GM18519 (cell line): ENCODE measurements at regions not wholly inside any gene's neighbourhood (a gene's known extent, or its start where the extent isn't known, plus 50 kb on each side); places are given as distances from the start of the nearest gene placed in this dataset.

Experiments used
- ATAC-seq: cut with Tn5 transposase; IDR thresholded peaks from one replicate; pipeline ENCODE4 v1.9.1; 2021; ENCODE audit warnings: mild to moderate bottlenecking, moderate library complexity; ENCODE audit not compliant: unreplicated experiment, low FRiP score

- ATAC-seq = no peak
Observed at GRCh38 chr10:78404296-78404695, 370.6 kb downstream of the RPS24 start.

DNA sequence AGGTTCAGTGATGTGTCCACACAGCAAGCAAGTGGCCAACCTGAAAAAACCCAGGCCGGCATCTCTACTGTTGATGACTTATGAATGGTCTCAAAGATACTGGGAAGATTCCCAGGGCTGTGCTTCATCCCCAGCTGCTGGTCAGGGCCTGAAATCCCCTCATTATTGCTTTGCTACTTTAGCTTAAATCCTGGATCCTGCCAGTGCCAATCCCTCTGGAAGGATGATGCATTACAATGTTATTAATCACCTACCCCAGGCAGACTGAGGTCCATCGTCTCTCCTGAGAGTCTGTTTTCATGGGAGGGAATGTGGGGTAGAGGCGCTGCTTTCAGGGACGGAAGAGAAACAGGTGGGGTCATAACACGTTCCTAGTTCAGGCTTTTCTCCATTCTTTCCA is 371.6 kb downstream of the RPS24 start:
- no peak for ATAC-seq

DNA sequence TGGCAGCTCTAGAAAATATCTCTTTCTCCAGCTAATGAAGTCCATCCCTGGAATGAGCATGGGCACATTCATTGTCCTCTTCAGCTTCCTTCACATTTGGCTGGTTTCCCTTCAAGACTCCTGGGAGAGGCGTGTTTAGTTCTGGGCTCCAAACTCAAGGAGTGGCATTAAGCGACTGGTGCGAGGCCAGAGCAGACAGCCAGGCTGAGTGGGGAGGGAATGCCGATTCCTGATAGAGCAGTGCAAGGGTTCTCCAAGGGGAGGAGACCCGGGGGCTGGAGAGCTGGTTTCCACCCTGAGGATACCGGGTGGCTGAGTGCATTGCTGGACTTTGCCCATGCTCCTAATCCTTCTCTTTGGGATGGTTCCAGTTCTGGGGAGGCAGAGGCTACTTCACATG is 372.1 kb downstream of the RPS24 start:
- no peak for ATAC-seq

DNA sequence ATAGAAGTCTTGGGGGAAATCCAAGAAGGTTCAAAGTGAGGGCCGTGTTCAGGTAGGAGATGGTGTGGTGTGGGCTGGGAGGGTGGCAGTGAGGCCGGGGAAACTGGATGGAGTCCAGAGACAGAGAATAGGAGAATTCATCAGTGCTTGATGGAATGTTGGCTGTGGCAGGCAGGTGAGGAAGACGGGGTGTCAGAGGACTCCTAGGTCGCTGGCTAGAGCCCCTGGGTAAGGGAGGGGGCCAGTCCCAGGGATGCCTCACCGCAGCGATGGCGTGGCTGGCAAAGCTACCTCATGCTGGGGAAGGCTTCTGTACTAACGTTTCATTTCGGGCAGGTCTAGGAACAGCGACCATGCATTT is 373.0 kb downstream of the RPS24 start:
- no peak for ATAC-seq

GRCh38 chr10:78407009-78407711 is 373.5 kb downstream of the RPS24 start:
- ATAC-seq = no peak

GRCh38 chr10:78407966-78408365 is 374.3 kb downstream of the RPS24 start:
- ATAC-seq = no peak

DNA sequence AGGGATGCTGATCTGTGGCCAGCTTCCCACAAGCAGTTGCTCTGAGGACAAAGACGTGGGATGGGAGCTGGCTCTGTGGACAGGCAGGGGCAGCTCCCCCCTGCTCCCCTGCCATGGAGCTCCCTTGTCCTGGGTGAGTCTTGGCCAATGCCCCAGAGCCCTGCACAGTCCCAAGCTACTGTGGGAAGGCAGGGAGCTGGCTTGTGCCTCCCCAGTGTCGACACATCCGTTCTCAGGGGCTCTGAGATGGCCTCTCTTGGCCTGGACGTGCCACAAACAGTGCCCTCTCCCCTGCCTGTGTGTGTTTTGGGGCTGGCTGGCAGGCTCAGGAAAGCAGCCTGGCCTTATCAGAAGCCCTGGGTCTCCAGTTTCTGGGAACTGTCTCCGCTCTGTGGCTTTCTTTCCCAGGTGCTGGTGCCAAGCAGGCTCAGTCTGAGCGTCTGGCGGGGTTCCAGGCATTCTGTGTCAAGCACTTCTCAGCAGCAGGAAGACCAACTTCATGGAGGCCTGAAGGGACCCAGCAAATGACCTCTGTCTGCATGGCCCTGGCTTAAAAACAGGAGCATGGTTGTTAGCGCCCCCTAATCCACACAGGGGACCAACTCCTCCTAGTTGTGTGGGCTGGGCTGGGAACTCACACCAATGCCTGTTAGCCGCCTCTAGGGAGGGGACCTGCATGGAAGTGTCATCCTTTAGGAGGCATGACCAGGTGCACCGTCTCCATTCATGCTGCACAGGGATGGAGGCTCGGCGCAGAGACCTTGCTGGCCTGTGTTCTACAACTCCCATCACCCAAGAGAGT is 375.2 kb downstream of the RPS24 start:
- no peak for ATAC-seq

- no peak for ATAC-seq
Observed at GRCh38 chr10:78410046-78410965, 376.6 kb downstream of the RPS24 start.

- ATAC-seq = no peak
Observed at GRCh38 chr10:78411716-78412115, 378.1 kb downstream of the RPS24 start.

GRCh38 chr10:78412605-78413004 is 378.9 kb downstream of the RPS24 start:
- ATAC-seq = no peak

DNA sequence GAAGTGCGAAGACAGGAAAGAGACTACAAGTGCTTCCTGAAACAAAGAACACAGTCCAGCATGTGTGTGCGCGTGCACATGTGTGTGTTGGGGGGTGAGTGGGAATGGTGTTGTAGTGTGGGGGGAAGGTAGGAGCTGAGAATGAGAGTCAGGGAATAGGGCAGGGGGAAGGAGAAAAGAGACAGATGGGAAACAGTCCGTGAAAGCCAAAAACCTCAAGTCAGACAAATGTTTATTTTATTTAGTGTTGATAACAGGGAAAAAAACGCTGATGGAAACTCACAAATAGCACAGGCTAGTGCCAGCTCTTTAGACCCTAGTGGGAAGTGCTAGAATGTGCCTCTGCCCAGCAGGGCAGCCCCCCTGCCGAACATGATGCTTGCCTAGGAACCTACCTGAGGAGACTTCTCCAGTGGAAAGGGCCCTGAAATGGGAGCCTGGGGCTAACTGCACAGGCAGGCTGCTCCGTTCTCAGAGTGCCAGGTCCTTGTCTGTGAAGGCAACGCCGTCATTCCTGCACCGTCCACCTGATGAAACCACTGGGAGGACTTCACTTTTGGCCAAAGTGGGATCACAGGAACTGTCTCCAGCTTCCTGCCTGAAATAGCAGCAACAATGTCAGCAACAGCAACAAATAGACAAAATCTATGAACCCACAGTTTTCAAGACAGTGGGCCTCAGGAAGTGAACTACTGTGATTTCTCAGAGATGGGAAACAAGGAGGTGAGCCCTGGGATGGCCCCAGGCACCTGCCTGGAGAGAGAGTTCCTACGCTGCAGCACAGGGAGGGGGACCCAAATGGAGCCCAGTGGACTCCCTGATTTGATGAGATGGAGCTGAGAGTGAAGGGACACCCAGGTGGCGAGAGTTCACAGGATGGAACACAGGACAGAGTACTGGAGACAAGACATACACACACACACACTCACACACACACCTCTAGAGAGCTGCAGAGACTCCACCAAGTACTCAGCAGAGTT is 379.7 kb downstream of the RPS24 start:
- ATAC-seq = no peak

DNA sequence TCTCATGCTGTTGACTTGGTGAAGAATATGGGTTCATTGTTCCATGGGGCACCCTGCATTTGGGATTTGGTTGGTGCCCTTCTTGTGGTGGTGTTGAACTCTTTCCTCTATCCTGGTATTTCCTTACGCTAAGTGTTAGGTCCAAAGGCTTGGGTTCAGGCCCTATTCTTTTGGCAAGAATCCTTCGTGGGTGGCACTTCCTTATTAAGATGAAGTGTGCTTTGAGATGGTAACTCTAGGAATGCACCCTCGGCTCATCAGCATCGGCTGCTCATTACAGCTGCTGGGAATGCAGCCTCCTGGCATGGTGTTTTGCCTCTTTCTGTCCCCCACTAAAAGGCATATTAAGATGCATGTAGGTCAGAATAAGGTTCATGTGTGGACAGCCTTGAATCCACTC is 380.7 kb downstream of the RPS24 start:
- no peak for ATAC-seq

DNA sequence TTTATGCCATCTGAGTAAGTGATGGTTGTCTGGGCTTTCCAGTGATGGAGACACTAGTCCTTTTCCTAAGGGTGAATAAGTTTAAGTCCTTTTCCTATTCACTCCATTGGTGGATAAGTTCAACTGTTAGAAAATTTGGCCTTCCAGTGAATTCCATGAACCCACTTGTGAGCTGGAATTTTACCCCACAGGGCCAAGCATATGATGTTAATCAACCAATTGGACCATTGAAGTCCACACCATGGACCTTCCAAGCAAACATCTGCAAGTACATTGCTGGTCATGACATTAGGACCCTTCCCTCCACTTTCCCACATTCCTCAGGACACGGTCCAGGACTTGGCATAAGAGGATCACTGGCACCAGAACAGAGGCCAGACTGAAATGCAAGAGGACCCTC is 381.4 kb downstream of the RPS24 start:
- no peak for ATAC-seq

GRCh38 chr10:78416031-78417011 is 382.7 kb downstream of the RPS24 start:
- no peak for ATAC-seq

DNA sequence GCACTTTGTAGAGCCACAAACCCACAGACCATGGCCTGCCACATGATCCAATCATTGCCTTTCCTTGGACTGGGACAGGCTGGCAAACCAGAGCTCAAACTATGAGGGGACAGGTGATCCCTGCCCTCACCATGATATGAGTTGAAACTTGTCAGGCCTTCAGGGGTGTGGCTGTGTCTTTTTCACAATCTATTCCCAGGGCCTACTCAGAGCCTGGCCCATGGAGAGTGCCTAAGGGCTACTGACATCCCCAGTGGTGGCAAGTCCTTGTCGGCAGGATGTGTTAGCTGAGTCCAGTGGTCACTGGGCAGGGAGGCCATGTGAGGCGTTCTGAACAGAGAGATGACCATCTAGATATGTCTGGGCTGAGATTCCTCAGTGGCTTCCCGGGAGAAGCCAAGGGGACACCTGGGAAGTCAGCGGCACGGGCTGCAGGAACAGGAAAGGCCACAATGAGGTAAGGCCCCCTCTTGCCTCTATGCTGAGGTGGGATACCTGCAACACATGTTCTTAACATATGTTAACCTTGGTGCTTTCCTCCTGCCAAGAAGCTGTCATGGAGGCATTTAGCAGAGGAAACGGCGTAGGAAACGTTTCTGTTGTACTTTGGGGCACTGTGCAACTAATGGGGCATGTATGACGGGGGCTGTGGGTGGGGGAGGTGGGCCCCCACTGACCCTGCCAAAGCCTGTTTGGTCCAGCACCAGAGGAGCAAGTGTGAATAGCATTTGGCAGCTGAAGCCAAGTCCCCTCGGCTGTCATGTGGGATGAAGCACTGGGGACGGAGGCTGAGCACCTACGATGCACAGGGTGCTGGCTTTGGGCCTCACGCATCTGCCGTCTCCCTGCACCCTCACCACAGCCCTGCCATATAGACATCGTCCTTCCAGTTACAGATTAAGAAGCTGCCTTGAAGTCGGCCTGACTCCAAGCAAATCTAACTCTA is 384.0 kb downstream of the RPS24 start:
- no peak for ATAC-seq

DNA sequence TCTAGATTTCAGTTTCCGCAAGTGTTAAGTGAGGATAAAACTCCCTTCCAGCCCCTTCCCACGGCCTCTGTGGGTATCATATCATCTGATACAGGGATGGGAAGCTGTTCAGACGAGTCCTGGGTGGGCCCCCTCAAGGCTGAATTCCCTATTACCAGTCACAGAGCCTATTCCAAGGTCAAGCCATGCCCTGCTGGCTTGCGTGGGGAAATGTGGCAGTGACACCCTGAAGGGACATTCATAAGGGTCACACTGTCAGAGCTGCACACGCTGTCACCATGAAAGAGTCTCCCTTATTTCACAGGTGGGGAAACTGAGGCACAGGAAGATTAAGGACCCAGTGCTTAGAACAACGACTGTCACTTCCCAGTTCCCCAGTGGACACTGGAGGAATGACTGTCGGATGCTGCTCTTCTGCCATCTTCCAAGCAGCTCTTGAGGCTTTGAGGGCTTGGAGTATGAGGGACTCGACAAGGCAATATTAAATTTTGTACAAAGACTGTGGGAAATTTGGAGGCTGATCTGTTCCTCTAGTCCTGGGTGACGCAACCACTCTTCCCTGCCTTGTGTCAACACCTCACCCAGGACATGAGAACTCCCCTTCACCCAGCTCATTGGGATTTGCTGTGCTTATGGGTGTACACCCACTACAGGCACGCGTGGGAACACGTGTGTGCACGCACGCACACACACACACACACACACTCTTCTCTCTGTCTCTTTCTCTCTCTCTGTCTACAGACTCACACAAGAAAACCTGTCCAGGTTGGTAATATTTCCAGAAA is 386.0 kb downstream of the RPS24 start:
- ATAC-seq = no peak
